Hepatocyte (in vitro differentiated cells): ENCODE measurements at regions not wholly inside any gene's neighbourhood (a gene's known extent, or its start where the extent isn't known, plus 50 kb on each side); places are given as distances from the start of the nearest gene placed in this dataset.

Experiments
- EZH2 ChIP-seq: fragments of 200-600 bp; sonication (generic); IDR thresholded peaks from 2 replicates; pipeline ENCODE4 v1.6.1; 2016; ENCODE audit warnings: antibody characterized with exemption, mild to moderate bottlenecking, borderline replicate concordance
- TF ChIP-seq, protein P1 (sequence below): fragments of 200-600 bp; sonication (generic); IDR thresholded peaks from 2 replicates; pipeline ENCODE4 v1.5.1; 2016; ENCODE audit warnings: antibody characterized with exemption, mild to moderate bottlenecking; ENCODE audit not compliant: poor library complexity

DNA sequence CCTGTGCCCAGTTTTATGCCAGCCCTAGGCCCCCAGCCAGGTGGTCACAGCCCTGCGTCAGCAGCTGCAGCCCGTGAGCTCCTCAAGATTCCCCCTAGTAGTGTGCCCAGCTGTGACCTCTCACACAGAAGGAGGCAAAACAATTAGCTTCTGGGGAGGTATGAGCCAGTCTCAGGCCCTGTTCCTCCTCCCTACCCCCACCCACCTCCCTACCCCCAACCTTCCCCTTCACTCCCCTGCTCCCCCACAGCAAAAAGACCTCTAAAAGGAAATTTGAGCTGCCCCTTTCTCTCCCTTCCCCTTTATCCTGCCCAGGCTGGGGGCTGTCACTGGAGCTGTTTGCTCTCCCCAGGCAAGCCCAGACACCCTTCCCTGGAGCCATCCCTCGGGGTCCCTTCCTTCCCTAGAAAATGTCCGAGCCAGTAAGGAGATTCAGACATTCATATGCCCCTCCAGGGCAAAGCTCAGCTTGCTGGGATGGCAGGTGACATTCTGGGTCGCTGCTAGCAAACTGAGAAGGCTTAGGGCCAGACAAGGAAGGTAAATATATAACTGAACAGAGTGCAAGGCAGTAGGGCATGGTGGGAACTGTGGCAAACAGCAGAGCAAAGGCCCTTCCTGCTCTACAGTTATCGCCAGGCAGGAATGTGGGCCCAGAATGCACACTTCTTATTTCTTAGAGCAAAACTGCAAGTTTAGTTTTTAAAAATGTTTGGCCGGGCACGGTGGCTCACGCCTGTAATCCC, 300.2 kb downstream of the MN1 start:
- TF ChIP-seq, protein P1, sequence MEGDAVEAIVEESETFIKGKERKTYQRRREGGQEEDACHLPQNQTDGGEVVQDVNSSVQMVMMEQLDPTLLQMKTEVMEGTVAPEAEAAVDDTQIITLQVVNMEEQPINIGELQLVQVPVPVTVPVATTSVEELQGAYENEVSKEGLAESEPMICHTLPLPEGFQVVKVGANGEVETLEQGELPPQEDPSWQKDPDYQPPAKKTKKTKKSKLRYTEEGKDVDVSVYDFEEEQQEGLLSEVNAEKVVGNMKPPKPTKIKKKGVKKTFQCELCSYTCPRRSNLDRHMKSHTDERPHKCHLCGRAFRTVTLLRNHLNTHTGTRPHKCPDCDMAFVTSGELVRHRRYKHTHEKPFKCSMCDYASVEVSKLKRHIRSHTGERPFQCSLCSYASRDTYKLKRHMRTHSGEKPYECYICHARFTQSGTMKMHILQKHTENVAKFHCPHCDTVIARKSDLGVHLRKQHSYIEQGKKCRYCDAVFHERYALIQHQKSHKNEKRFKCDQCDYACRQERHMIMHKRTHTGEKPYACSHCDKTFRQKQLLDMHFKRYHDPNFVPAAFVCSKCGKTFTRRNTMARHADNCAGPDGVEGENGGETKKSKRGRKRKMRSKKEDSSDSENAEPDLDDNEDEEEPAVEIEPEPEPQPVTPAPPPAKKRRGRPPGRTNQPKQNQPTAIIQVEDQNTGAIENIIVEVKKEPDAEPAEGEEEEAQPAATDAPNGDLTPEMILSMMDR, result no peak
- TF ChIP-seq EZH2, result no peak
